ENCODE measurements at regions not wholly inside any gene's neighbourhood (a gene's known extent, or its start where the extent isn't known, plus 50 kb on each side); places are given as distances from the start of the nearest gene placed in this dataset.

- TF ChIP-seq CTCF (IDR thresholded peaks at IDR 0.05 in 4 of 5, conservative IDR thresholded peaks at IDR 0.05 in 1 of 5) (no peak), POLR2A (IDR thresholded peaks at IDR 0.05) (no peak)
These were observed 75.3 kb upstream of the RXFP2 start for GRCh38 chr13:31663880-31664585.
